NCI-H69 (cell line): ENCODE measurements at regions not wholly inside any gene's neighbourhood (a gene's known extent, or its start where the extent isn't known, plus 50 kb on each side); places are given as distances from the start of the nearest gene placed in this dataset.
"Not testable (repeated sequence)": the region's sequence is repeated elsewhere in the genome, so short reads cannot be mapped to it uniquely, and the experiment has no call there.

Source experiments
- DNase-seq: peaks from one replicate; lab custom pipeline; 2025; lab: John Stamatoyannopoulos, UW

DNA sequence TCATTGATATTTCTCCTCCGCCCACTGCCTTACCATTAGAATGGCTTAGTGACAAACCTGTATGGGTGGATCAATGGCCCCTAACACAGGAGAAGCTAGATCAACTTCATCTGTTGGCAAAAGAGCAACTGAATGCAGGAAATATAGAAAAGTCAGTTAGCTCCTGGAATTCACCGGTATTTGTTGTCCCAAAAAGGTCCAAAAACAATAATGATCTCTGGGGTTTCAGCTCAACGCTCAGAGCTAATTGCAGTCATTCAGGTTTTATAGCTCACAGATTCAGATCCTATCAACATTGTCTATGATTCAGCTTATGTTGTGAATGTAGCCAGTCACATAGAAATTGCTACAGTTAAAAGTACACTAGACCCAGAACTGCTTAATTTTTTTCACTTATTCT is 124.0 kb upstream of the ZCCHC13 start:
- no peak for DNase-seq

DNA sequence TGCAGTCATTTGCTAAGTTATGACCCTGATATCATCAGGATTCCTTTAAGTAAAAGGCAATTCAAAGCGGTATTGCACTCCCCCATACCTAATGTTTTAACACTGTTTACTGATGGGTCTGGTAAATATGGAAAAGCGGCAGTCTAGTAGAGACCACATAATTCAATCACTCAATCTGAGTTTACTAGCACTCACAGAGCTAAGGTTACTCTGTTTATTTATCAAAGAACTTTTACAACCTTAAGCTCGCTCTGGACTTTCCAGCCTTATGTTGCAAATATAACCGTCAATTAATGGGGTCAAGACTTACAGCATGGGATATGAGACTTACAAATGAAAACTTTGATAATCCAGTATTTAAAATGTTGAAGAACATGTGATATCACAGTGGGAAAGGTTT is 124.5 kb upstream of the ZCCHC13 start:
- no peak for DNase-seq

DNA sequence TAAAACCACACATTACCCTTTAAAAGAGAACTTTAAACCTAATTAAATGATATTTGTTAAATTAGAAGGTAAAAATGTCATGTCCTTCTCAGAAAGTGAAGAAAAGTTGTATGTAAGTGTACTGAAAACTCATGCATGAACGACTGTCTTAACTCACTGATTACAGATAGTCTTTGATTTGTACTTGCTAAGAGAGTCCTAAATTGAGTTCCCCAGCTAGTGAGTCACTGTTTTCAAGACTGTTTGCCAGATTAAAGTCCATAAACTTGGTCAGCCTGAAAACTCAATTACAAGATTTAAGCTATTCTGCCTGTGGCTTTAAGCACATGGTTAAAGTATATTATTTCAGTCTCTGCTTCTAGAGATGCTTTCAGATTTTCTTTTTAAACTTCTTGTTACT is 124.9 kb upstream of the ZCCHC13 start:
- DNase-seq = no peak

DNA sequence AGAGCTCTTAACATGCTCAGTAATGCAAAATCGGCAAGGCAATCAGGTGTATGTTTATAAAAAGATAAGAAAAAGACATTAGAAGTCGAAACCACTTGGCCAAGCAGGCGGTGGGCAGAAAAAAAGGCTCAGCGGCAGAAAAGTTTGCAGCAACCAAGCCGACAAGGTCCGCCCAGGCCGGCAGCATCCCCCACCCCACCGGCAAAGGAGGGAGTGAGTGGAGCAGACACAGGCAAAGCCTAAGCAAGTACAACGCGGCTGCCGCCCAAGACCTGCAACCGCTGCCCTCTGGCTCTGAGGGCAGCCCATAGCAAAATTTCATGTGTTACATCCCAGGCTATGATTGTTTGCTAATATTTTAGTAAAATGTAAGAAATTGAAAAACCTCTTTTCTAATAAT is 125.4 kb upstream of the ZCCHC13 start:
- no peak for DNase-seq

DNA sequence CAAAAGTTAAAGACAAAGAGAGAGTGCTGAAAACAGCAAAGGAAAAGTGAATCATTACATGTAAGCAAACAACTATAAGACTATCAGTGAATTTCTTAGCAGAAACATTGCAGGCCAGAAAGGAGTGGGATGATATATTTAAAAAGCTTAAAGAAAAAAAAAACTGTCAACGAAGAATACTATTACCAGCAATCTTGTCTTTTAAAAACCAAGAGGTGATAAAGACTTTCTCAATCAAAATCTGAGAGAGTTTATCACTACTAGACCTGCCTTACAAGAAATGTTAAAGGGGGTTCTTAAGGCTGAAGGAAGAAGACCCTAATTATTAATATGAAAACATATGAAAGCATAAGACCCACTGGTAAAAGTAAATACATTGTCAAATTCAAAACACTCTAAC is 132.5 kb upstream of the ZCCHC13 start:
- DNase-seq = no peak

DNA sequence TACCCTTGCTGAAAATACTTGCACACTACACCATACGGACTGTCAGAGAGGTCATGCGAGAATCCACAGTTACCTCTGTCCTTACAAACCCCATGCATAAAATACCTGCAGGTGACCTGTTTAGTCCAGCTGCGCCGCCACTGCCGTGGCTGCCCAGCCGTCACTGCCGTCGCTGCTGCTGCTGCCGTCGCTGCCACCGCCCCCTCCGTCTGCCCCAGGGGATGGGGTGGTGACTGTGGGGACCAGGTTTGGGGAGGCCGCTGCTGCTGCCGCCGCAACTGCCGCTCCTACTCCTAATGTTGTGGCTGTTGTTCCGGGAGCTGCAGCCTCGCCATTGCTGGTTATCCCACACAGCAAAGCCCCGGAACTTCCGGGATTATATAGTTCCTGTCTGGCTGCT is 141.8 kb upstream of the ZCCHC13 start:
- no peak for DNase-seq

DNA sequence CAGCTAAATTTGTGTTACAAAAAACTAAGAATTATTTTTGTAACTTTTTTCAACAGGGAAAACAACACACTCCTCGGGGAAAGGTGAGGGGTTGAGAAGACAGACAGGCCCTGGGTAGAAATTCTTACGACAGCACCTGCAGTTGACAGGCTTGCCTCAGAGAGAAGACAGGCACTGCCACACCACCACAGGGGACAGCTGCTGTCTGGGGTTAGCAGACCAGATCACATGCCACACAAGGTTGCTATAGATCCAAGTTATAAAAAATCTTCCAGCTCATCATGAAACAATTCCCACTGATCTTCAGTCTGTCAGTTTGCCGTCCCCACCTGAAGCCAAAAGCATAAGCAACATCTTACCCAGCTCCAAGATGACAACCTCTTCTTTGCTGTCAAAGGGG is 143.2 kb upstream of the ZCCHC13 start:
- no peak for DNase-seq

DNA sequence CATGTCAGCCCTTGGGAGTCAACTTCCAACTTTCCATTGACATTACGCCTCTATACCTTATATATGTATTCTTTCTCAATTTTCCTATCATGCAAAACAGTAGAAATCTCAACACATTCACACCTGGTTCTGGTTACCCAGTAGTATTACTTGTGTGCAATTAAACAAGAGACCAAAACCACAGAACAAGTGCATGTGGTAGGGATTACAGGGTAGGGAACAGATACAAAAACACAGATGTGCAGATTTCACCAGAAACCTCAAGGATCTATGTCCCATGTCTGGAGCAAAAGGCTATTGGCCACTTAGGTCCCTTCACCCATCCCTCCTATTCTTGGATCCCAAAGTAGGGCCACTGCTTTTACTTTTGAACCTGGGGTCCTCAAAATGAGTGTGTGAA is 143.6 kb upstream of the ZCCHC13 start:
- DNase-seq = no peak

DNA sequence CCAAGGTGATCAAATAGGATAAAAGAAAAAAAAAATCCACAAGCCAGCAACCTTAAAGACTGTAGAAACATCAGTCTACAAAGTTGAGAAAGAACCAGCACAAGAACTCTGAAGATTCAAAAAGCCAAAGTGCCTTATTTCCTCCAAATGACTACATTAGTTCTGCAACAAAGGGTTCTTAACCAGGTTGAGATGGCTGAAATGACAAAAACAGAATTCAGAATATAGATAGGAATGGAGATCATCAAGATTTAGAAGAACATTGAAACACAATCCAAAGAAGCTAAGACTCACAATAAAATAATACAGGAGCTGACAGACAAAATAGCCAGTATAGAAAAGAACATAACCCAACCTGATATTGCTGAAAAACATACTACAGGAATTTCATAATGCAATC is 156.5 kb upstream of the ZCCHC13 start:
- DNase-seq = no peak

DNA sequence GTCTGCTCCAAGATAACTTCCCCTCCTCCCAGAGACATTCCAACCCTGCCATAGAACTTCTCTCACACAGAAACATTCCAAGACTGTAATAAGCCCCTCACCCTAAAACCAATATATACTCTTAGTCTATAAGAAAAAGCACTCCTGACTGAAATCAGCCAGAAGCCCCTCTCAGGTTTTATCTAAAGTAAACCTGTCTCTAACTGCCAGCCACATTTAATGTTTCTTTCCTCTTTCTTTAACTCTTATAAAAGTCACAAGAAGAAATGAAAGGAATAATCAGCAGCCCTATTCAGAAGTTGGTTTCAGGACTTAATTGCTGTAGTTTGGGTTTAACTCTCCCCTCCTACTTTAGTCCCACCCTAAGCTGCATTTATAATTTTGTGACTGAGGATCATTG is 165.0 kb upstream of the ZCCHC13 start:
- DNase-seq = no peak

DNA sequence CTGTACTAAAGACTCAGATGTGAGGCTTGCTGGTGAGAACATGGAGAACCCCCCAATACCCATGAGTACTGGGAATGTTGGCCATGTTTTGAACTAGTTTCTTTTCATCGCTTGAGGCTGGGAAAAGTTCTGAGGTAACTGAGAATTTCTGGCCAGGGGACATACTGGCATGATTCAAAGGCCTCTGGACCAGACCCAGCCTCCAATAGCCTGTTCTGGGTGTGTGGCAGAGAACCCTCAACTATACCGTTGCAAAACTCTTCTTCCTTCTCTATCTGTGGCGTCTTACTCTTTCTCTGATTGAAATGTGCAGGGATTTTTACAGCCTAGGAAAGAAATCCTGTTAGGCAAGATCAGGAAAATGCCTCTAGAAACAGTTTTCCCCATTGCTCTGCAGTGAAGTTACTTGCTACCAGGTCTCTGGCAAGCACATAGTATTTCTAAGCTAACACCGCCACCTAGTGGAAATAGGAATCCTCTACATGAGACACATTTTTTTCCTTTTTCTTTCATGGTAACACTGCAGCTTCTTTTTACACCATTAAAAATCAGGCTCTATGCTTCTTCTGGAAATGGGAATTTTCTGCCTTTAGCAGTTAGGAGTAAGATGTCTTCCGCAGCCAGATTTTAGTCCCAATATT is 170.7 kb upstream of the ZCCHC13 start:
- DNase-seq = peak; percentile 60

DNA sequence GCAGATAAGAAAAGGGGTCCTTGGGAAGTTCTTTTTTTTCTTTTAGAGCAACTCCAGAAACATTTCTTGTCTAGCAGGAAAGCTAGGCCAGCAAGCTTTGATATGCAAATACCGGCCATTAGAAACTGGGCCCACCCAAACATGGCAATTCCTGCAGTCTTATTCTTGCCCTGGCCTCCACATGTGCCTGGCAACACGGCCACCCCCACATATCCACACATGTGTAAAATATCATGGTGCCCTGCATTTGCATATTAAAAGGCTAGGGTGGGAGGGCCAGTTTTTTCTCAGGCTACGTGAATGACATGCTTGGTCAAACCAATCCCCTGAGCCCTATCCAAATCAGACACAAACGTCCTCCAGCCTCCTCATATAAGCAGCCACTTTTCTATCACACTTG is 171.7 kb upstream of the ZCCHC13 start:
- DNase-seq = no peak

DNA sequence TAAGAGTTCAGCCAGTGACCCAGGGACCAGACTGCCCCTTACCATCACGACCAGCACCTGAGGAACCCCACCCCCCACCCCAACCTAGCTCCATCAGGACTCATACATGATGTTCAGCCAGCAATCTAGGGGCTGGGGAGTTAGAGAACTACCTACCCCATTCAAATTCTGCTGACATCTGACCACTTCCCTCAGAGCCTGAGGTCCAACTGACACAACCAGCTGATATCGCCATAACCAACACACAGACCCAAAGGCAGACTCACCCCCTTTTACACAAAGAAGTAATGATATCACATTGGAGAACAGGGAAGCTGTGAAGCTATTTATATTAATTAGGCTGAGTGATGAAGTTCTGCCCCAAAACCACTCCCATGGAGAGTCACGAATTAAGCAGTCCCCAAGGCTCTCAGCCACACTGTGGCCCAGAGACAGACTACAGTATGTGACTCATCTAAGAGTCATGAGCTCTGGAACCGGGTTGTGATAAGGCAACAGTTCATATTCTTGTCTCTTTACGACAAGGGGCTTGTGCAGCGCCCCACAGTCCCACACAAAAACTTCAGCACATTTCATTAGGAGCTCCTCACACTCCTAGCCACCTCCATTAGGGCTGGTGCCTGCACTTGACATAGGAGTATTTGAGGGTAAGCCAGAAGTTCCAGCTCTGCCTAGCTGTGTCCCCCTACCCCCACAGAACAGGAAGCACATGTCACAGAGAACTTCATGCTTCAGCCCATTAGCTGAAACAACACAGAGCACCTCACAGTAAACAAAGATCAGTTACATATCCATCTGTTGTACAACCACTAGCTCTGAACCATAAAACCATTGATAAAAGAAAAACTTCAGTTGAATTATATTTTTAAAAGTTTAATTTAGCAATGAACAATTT is 184.7 kb upstream of the ZCCHC13 start:
- DNase-seq = peak; percentile 32

DNA sequence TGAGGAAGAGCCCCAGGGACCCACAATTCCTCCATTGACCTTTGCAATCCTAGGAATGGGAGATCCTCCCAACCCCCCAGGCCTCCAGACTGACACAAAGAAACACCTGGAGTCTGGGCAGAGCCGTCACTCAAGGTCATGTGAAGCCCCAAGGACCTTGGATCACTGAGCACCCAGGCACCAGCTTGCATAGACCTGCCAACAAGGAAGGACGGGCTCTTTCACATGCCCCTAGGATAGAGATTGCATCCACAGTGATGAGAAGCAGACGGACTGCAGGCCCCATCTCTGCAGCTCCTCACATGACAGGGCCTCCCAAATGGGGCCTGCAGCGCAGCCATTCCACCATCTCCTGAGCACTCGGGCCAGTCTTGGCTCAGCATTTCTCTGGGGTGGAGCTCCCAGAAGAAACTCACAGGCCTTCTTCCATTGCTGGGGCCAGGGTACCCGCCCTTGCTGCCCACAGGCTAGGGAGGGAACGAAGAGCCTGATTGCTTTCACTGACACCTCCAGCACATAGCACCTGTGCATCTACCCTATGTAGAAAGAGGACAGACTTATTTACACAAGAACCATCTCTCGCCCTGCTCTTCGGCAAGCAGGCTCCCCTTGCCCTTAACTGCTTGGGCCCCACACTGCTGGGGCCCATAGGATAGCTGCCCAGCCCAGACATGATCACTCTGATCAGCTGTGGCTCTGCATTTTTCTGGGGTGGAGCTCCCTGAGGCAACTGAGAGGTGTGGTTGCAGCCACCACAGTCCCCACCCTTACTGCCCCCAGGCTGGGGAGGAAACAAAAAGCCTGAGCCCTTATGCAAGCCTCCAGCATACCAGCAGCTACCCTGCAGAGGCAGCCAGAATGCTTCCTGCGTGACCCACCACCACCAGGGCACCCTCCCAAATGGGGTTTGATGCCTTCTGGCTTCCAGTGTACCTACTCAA is 185.7 kb upstream of the ZCCHC13 start:
- peak; percentile 1 for DNase-seq

DNA sequence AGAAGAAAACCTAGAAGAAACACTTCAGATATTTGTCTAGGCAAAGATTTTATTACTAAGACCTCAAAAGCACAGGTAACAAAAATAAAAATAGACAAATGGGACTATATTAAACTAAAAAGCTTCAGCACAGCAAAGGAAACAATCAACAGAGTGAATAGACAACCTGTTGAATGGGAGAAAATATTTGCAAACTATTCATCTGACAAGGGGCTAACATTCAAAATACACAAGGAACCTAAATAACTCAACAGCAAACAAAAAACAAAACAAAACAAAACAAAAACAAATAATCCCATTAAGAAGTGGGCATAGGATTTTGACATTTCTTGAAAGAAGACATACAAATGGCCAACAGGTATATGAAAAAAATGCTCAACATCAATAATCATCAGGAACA is 192.7 kb upstream of the ZCCHC13 start:
- DNase-seq = no peak

DNA sequence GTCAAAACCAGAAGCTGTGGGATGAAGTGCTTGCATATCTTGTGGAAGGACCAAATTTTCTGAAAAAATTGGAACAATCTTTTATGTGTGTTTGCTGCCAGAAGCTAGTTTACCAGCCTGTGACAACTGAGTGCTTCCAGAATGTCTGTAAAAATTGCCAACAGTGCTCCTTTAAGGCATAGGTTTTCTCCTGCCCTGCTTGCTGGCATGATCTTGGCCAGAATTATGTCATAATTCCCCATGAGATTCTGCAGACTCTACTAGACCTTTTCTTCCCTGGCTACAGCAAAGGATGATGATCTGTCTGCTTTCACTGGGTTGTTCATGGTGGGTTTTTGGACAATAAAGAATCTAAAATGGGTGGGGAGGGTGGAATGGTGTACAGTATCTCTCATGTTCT is 196.3 kb upstream of the ZCCHC13 start:
- no peak for DNase-seq

DNA sequence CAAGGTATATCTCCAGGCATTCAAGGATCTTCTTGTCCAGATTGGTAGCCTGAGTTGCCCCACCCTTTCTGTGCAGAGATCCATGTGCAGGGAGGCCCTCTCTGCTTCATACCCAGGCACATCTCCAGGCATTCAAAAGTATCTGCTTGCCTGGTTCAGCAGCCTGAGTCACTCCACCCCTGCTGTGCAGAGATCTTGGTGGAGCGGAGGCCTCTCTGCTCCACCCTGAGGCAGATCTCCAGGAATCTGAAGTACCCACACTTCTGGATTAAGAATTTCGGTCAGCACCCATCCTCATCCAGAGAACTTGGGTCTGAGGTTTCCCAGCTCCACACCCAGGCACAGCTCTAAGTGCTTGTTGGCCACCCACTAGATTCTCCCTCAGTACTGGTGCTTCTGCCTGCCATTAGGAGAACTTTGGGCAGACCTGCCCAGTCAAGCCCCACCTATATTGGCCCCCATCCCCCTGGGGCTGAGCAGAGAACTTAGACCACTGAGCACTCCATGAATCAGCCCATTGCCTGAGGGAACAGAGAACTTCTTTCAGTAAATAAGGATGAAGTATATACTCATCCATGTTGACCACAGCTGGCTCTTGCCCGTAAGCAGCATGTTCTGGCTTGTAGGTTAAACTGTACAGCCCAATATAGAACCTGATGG is 199.5 kb upstream of the ZCCHC13 start:
- no peak for DNase-seq

DNA sequence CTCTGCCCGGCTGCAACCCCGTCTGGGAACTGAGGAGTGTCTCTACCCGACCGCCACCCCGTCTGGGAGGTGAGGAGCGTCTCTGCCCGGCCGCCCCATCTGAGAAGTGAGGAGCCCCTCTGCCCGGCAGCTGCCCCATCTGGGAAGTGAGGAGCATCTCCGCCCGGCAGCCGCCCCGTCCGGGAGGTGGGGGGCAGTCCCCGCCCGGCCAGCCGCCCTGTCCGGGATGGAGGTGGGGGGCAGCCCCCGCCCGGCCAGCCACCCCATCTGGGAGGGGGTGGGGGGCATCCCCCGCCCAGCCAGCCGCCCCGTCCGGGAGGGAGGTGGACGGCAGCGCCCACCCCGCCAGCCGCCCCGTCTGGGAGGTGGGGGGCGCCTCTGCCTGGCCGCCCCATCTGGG is 205.6 kb upstream of the ZCCHC13 start:
- DNase-seq = not testable (repeated sequence)

DNA sequence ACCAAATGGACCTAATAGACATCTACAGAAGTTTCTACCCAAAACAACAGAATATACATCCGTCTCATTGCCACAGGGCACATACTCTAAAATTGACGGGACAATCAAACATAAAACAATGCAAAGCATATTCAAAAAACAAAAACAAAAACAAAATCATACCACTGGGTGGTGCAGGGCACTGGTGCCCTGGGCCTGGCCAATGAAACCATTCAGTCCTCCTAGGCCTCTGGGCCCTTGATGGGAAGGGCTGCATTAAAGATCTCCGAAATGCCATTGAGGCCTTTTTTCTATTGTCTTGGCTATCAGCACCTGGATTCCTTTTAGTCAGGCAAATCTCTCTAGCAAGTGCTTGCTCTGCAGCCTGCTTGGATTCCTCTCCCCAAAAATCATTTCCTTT is 213.9 kb upstream of the ZCCHC13 start:
- DNase-seq = no peak

DNA sequence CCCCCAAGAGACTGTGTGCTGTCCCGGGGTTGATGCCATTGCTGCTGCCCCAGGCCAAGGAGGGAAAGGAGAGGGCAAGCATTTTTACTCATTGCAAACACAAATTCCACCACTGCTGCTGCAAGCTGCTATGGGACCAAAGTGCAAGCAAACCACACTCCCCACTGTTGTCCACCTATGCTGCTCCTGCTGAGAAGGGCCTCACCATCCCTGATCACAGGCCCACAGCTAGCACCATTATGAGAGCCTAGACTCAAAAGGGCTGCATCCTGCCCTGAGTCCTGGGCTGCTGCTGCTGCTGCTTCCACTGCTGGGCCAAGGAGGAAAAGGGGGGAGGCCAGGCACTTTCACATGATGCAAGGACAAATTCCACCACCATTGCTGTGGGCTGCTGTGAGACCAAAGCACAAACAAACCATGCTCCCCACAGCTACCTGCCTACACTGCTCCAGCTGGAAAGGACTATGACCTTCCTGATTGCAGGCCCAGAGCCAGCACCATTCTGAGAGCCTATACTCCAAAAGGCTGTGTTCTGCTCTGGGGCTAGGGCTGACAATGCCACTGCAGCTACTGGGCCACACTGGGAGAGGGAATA is 218.2 kb upstream of the ZCCHC13 start:
- no peak for DNase-seq

DNA sequence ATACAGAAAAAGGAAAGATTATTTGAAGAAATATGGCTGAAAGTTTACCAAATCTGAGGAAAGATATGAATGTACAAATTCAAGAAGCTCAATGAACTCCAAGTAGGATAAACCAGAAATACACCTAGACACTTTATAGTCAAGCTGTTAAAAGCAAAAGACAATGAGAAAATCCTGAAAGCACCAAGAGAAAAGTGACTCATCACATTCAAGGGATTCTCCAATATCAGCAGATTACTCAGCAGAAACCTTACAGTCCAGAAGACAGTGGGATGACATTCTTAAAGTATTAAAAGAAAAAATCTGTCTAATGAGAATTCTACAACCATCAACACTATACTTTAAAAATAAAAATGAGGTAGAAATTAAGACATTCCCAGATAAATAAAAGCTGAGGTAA is 223.8 kb upstream of the ZCCHC13 start:
- DNase-seq = no peak
